HG03175 (cell line): ENCODE measurements at regions not wholly inside any gene's neighbourhood (a gene's known extent, or its start where the extent isn't known, plus 50 kb on each side); places are given as distances from the start of the nearest gene placed in this dataset.
A peak's percentile ranks its signal among the peaks of the same experiment; 100 is the strongest.

Experiments
- ATAC-seq: cut with Tn5 transposase; IDR thresholded peaks from one replicate; pipeline ENCODE4 v1.9.1; 2021; ENCODE audit warnings: mild to moderate bottlenecking, moderate library complexity; ENCODE audit not compliant: unreplicated experiment

DNA sequence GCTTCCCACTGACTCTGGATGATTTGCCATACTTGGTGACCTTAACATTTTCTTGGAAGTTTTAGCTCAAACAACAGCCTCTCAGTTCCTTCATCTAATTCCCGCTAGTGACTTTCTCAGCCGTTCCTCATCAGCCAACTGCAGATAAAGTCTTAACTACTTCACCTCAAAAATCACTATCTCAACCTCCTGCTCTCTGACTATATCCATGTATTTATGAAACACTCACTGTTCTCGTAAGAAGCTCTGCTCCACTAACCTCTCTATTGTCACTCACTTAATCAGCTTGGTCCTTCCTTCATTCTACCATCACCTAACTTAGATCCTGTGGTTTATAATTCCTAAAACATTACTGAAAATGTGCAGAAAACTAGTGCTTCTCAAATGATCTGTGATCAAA is 1551.6 kb downstream of the MRPL39 start:
- no peak for ATAC-seq

DNA sequence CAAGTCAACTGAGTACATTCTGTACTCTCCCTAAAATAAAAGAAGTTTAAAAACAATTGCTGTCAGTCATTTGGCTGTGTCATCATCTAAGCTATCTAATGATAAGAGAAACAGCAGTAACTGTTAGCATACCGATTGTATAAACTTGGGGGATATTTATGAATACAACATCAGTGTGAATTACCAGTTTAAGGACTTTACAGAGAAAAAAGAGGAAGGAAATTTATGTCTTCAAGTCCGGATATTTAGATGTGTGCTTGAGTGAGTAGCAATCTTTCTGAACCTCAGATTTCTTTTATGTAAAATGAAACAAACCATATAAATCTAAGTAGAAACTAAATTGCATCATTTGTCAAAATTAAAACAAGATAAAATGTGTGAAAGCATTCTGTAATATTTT is 1557.0 kb downstream of the MRPL39 start:
- ATAC-seq: no peak

DNA sequence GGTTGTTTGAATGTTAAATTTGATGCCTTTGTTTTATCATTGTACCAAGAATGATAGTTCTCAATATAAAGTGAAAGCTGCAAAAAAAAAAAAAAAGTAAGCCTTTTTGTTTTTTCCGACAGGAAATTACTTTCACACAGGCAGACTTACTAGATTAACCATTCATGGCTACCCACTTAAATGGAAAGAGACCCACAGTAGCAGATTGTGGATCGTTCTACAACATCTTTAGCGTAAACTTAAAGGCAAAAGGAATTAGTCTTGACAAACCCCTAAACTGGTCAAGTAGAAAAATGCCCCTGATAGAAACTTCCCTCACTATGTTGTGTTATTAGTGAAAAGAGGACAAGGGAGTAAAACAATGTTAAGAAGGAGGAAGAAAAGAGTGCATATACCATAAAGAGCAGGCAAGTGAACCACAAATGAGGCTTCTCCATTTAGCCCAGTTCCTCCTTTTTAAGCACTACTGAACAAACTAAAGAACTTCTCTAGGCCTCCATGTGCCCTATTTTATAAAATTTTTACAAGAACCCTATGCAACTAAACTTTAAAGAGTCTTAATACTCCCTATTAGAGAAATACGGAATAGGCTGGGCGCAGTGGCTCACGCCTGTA is 1560.3 kb downstream of the MRPL39 start:
- ATAC-seq: peak; percentile 59

DNA sequence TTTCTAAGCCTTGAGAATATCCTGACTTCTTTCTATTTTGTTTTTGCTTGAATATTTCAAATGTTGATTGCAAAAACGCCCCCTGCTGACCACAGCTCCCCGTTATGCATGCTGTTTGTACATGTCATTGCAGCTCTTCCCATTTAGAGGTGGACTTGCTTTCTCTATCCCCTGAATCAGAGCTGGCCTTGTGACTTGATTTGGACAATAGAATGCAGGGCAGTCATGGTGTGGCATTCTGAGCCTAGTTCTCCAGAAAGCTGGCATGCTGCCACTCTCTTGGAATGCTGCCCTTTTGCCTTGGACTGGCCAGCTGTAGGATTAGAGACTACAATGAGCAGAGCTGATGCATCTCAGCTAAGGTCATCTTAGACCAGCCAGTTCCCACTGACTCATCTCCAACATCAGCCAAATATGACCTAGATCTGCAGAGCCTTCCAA is 1561.5 kb downstream of the MRPL39 start:
- no peak for ATAC-seq

DNA sequence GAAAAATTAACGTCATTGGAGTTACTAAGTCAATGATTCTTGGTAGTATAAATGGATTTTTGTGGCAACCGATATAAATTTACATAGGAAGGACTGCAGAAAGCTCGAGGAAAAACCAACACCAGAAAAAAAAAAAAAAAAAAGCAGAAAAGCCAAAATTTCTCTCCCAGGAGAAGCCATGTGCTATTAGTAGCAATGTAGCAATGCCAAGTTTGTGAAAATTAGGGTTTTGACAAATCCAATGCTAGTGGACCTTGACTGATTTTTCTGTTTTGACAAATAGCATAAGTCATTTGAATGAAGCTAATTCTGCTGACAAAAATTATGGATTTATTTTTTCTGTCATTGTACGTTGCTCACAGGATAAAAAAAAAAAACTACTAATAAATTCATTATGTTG is 1561.9 kb downstream of the MRPL39 start:
- ATAC-seq: no peak

DNA sequence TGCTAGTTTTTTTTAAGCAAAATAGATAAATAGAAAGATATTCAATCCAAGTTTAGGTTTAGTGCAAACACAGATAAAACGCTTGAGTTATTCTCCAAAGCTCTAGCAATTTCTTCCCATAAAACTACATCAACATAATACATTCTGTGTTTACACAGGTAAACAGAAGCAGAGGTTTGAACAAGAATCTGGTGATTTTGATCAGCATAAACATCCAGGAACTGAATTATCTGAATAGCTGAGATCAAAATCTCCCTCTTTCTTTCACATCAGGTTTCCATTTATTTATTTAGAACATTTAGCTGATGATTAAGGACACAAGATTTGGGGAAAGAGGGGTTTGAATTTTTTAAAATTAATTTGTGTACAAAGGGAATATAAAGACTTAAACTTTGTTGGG is 1564.6 kb downstream of the MRPL39 start:
- ATAC-seq: no peak

DNA sequence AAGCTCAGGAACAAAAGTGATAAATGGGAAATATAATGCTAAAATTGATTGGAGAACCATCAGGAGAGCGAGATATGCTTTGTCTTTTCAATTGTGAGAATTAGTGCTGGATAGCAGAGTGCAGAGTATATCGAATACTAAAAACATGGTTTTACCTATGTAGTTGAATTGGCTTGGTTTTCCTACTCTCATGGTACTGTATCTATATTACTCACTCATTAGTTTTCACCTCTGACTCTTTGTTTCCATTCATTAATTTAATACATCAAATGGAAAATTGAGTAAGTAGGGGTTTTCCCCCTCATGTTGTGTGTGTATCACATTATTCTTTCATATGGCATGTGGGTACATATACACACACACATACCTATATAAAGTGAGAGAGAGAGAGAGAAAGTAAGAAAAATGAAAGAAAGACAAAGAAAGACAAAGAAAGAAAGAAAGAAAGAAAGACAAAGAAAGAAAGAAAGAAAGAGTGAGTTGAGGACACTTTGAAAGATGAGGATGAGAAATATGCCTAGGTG is 1574.5 kb downstream of the MRPL39 start:
- ATAC-seq: no peak

DNA sequence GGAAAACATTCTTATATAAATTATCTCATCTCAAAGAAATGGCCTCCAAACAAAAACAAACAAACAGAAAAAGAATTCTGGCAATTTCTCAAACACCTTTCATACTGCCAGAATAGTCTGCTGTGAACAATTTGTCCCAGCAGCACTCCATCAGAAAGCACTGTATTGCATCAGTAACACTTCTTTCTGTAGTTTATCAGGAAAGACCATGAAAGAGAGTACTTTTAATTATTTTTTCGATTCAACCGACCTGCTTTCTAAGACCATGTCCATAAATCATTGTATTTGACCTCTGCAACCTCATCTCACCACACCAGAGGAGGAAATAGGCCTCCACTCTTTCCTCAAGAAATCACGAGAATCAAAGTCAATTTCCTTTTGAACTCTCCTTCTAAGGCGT is 1579.9 kb downstream of the MRPL39 start:
- no peak for ATAC-seq

DNA sequence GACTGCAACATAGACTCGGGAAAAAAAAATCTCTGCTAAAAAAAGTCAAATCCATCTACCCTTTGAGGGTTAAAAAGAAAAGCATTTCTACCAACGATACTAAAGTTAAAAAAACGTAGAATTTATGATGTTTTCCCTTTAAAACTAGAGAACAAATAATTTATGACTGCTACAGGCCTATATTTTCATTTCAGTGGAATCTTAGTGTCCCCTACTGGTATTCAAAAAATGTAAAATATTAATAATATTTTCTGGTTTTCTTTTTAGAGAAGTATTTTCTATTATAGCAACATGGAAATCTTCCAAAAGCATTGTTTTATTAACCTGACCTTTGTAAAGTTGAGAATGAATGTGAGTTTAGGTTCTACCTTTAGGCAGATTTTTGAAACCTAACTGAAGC is 1582.2 kb downstream of the MRPL39 start:
- ATAC-seq: no peak

DNA sequence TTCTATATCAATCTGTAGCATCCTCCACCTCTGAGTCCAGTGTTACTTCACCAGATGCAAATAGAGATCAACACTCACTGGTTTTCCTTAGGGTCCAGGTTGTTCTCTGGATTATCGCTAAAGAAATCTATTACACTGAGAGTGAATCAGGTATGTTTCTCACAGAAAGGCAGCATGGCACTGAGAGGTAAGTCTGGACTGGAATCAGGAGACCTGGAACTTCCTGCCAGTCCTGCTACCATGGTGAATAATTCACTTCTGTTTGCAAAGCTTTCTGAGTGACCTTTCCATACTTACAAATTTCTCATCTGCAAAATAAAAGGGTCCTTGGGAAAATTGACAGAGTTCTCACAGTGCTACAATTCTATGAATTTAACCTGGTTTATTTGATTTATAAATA is 1583.3 kb downstream of the MRPL39 start:
- no peak for ATAC-seq

DNA sequence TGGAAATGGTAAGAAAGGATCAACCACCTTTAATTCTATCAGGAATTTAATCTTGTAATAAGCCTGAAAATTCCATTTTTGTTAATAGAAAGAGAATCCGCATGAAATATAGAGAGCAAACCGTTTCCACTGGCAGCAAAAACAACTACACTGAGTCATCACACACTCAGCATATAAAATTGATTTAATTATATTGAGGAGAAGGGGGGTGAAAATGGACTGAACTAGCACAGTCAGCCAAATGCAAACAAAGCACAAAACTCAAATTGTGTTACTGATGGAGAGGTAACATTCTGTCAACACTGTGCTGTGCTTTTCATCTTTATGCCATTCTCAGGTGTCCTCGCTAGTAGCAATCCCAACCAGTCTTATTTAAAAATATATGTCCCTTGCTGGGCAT is 1583.9 kb downstream of the MRPL39 start:
- no peak for ATAC-seq

DNA sequence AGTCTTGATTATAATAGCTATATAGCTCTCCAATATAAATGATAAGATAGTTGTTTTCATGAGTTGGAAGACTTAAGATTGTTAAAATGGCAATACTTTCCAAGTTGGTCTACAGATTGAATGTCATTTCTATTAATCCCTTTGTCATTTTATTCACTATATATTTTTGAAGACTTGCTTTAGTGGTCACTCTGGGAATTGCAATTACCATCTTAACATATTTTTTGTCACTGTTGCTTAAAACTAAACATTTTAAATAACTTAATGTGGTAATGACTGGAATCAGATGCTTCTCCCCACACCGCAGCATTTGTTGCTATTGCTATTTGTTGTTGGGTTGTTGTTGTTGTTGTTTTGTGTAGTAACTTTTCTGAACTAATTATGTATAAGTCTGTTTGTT is 1592.9 kb downstream of the MRPL39 start:
- no peak for ATAC-seq

DNA sequence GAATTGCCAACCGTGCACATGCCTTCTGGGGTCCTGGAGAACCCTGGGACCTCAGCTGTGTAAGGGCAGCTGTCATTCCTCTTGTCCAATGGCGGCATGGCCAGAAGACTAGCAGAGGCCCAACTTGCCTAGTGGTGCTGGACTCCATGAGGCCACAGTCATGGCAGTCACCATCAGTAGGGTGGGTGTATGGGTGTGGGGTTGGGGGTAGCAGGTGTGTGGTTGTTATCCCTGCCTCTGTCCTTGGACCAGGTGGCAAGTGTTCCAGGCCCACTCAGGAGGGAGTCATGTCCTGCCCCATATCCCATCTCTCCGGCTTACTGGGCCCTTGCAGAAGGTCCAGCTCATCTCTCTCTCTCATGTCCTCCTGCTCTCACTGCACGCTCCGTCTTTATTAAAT is 1596.2 kb downstream of the MRPL39 start:
- no peak for ATAC-seq

DNA sequence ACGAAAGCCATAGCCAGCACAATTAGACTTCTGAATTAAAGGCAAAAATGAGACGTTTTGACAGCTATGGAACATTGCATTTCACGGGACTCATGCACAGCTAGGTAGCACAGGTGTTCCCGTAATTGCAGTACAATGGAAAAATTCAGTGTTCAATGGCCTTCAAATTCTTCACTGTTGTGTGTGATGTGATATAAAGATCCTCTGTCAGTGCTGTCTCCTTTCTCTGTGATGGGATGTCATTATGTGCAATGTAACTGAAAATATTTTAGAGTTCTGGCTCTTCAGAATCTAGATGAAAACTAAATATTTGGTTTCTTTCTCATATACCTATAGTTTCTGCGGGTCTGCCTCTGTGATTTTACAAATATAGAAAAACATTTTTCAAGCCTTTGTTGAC is 1599.7 kb downstream of the MRPL39 start:
- ATAC-seq: no peak

DNA sequence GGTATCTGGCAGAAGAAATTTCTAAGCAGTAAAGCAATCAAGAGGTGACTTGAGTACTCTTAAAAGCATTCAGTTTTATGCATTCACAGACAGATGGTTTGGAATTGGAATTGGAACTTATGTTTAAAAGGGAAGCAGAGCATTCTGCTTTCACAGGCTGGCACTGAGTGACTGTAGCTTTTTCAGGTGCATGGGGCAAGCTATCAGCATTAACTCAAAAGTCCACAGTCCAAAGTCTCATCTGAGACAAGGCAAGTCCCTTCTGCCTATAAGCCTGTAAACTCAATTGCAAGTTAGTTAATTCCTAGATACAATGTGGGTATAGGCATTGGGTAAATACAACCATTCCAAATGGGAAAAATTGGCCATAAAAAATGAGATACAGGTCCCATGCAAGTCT is 1620.3 kb downstream of the MRPL39 start:
- no peak for ATAC-seq

DNA sequence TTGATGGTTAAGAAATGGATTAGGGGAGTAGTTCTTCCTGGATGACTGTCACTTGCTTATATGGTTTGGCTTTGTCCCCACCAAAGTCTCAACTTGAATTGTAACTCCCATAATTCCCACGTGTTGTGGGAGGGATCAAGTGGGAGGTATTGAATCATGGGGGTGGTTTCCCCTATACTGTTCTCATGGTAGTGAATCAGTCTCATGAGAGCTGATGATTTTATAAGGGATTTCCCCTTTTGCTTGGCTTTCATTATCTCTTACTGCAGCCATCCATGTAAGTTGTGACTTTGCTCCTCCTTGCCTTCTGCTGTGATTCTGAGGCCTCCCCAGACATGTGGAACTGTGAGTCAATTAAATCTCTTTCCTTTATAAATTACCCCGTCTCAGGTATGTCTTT is 1621.1 kb downstream of the MRPL39 start:
- no peak for ATAC-seq

DNA sequence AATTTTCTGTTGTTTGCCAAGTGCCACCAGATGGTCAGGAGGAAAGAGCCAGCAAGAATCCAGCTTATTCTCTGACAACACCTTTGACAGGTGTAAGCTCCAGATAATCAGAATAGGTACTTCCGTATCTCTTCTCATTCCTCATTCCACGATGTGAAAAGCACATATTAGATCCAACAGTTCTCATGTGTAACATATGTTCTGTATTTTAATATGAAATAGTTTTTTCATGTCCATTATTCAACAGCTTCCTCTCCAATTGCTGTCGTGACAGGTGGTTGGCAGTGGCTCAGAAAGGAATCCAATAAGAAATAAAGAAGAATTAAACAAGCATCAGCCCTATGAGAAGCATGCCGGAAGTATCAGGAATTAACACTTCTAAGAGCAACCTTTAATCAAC is 1624.7 kb downstream of the MRPL39 start:
- no peak for ATAC-seq

DNA sequence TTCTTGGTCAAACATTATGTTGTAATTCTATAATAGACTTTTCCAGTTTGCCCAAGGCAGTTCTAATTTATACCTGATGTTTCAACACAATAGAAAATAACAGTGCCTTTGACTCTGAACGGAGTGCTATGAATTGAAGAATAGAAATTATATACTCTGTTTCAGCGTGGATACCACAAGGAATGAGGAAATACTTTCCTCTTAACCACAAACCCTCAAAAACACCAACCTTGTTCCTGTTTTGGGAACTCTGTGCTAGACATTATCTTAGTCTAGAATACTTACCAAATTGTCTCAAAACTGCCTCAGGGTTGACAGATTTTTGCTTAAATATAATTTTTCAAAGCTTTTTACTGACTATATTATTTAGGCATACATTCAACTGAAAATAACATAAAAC is 1629.3 kb downstream of the MRPL39 start:
- ATAC-seq: no peak

DNA sequence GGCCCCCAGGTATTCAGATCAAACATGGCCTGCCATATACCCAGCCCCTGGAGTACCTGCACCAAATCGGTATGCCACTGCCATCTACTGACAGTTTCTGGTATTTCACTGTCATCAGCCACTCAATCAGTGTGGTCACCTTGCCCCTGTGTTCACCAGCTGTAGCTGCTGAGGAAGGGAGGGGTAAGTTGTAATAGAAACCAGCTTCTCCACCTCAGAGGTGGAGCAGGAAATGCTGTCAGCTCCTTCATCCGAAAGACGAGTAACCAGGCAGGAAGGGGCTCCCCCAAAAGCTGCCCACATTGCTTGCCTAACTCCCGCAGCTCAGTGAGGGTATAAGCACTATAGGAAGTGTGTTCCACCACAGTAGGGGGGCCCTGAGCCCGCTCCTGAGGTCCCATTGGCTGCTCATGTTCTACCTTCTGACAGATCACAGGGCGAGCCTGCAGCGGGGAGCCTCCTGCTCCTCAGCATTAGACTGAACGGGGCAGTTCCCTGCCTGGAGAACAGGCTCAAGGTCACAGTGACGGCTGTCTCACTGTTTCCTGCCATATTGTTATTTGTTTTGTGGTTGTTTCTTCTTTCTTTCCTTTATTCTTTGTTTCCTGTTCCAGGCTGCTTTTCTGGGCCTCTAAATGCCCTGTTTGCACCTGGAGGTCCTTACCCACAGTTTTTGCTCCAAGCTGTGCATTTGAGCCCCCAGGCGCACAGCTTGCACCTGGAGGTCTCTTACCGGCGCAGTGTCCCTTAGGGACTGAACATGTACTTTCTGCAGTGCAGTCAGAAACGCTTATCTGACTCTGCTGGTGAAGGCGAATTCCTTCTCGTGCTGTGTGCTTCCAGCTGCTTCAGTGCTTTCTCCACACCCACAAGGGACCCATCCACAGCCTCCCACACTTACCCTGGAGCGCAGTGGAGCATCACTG is 1638.3 kb downstream of the MRPL39 start:
- peak; percentile 91 for ATAC-seq

DNA sequence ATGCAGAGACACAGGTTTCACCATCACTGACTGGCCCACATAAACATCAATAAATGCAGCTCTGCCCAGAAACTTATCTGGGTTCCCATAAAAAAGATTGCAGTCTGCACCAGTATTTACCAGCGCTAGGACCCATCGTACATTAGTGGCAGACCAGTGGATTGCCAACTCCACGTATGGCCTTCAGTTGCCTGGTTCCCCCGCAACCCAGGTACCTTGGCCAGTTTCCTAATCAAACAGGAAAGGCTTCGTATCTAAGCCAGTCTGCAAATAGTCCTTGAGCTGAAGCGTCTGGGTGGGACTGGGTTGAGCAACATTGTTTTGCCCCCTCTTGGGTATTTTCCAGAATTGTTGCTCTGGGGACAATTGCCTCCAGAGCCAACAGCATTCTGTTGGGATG is 1639.3 kb downstream of the MRPL39 start:
- ATAC-seq: no peak

DNA sequence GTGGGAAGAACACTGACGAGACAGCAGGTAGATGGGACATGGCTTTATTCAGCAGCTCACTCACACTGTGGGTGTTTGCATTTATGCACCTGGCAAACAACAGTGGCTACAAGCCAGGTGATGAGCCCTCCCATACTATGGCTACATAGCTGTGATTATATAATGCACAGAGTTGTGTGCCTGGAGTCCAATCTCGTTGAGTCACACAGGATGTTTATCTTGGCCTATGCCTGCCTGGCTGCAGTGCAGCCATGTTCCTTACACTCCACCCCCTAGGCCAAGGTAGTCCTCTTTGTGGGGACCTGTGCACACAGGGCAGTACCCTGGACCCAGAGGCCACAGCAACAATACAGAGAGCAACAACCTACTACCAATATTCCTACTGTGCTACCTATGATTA is 1643.8 kb downstream of the MRPL39 start:
- no peak for ATAC-seq

DNA sequence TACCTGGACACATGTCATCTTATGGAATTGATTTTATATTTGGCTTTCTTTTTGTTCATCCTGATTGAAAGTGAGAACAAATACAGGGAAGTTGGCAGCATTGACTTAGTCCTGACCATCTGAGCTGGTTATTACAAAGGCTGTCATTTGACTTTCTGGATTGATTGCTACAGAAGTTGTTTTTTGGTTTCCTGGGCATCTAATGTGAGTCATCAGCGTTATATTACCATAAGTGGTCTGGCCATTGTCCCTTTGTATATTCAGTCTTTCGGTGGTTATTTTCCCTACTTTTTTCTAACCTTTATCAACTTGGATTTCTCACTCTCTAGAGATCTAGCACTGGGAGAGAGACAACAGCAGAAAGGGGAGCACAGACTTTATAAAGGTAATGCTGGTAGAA is 1646.5 kb downstream of the MRPL39 start:
- no peak for ATAC-seq
